SK-N-SH (cell line): ENCODE measurements at regions not wholly inside any gene's neighbourhood (a gene's known extent, or its start where the extent isn't known, plus 50 kb on each side); places are given as distances from the start of the nearest gene placed in this dataset.

Experiments
- EP300 ChIP-seq, 2 experiments: IDR thresholded peaks; 2 replicates each; pipeline versions ENCODE4 v1.4.0 to v1.6.1; 2012; ENCODE audit warnings: borderline replicate concordance in 1 of 2, low read depth in 1 of 2, low read length in 1 of 2
- MEF2A ChIP-seq: IDR thresholded peaks from 2 replicates; pipeline ENCODE4 v1.4.0; 2012; ENCODE audit warnings: low read depth, borderline replicate concordance
- MXI1 ChIP-seq: IDR thresholded peaks from 2 replicates; pipeline ENCODE4 v1.6.1; 2012; ENCODE audit warnings: mild to moderate bottlenecking, low read depth, low read length, improper control_type of control experiment
- TF ChIP-seq, protein P1 (sequence below): fragments of 200-600 bp; sonication (generic); IDR thresholded peaks from 2 replicates; pipeline ENCODE4 v1.6.1; 2017; ENCODE audit warnings: antibody characterized with exemption, mild to moderate bottlenecking, moderate library complexity

- TF ChIP-seq MXI1 (no peak), EP300 (IDR thresholded peaks at IDR 0.05; ENCODE audit: borderline replicate concordance in 1 of 2, low read depth in 1 of 2, low read length in 1 of 2) (no peak), MEF2A (no peak)
- TF ChIP-seq, protein P1, sequence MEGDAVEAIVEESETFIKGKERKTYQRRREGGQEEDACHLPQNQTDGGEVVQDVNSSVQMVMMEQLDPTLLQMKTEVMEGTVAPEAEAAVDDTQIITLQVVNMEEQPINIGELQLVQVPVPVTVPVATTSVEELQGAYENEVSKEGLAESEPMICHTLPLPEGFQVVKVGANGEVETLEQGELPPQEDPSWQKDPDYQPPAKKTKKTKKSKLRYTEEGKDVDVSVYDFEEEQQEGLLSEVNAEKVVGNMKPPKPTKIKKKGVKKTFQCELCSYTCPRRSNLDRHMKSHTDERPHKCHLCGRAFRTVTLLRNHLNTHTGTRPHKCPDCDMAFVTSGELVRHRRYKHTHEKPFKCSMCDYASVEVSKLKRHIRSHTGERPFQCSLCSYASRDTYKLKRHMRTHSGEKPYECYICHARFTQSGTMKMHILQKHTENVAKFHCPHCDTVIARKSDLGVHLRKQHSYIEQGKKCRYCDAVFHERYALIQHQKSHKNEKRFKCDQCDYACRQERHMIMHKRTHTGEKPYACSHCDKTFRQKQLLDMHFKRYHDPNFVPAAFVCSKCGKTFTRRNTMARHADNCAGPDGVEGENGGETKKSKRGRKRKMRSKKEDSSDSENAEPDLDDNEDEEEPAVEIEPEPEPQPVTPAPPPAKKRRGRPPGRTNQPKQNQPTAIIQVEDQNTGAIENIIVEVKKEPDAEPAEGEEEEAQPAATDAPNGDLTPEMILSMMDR, result no peak
These were observed 95.7 kb upstream of the SMIM23 start for GRCh38 chr5:171689853-171690417.
